ENCODE measurements at regions not wholly inside any gene's neighbourhood (a gene's known extent, or its start where the extent isn't known, plus 50 kb on each side); places are given as distances from the start of the nearest gene placed in this dataset.

DNA sequence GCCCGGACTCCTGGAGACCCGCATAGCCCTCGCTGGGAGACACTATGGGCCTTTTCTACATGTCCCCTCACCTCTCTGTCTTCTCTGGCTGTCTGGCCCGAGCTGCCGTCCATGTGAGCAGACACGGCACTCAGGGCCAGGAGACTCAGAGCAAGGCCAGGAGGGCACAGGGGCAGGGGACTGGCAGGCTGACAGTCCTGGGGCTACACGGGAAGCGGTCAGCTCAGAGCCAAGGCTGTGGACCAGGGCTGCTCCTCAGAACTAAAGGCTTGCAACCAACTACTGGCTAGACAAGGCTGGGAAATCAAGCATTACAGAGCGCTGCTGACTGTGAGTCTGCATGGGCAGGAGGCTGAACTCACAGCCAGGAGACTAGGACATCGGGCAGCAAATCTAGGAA is 56.1 kb upstream of the CDON start:
- Histone ChIP-seq H3K27ac (no peak overlapping the region), H3K9me3 (no peaks in the 10 kb centered on the region), H3K4me1 (peaks cover 22 to 24% of the 10 kb centered on the region in 2 donors), H3K27me3 (no peaks in the 10 kb centered on the region), H3K4me3 (no peak overlapping the region), H3K36me3 (no peaks in the 10 kb centered on the region)
- DNase-seq (no peak), ATAC-seq (no peak)
- intact Hi-C loops (cut with DNase I), result no loop called here
- TF ChIP-seq, protein P1, sequence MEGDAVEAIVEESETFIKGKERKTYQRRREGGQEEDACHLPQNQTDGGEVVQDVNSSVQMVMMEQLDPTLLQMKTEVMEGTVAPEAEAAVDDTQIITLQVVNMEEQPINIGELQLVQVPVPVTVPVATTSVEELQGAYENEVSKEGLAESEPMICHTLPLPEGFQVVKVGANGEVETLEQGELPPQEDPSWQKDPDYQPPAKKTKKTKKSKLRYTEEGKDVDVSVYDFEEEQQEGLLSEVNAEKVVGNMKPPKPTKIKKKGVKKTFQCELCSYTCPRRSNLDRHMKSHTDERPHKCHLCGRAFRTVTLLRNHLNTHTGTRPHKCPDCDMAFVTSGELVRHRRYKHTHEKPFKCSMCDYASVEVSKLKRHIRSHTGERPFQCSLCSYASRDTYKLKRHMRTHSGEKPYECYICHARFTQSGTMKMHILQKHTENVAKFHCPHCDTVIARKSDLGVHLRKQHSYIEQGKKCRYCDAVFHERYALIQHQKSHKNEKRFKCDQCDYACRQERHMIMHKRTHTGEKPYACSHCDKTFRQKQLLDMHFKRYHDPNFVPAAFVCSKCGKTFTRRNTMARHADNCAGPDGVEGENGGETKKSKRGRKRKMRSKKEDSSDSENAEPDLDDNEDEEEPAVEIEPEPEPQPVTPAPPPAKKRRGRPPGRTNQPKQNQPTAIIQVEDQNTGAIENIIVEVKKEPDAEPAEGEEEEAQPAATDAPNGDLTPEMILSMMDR (IDR thresholded peaks at IDR 0.05), result no peak

DNA sequence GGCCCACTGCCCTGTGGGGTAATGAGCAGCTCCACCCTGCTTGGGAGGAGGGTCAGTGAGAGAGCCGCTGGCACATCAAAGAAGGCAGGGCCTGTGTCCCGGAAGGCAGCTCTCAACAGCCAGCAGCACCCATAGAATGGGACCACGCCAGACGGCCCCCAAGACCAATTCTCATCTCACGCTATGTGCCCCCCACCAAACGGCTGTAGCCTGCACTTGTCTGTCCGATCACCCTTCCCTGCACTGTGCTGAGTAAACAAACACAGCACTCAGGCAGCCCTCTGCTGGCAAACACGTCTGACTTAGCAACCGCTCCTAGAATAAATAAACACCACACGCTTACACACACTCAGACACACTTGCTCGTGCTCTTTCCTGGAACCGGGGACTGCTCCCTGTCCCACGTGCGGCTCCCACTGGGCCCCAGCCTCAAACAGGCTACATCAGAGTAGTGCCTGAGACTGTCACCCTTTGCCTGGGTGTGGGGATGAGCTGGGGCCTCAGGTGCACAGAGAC is 53.2 kb upstream of the CDON start:
- peak; percentile 80 to 95 (median 84) for DNase-seq
- no peaks in the 10 kb centered on the region for H3K9me3 ChIP-seq
- peak overlapping the region; percentile 64 to 65 for H3K27ac ChIP-seq
- intact Hi-C loops (cut with DNase I), result no loop called here
- peaks cover 22 to 30% of the 10 kb centered on the region in 2 donors for H3K4me1 ChIP-seq
- H3K4me3 ChIP-seq, result no peak overlapping the region
- H3K36me3 ChIP-seq, result no peaks in the 10 kb centered on the region
- no peaks in the 10 kb centered on the region for H3K27me3 ChIP-seq
- ATAC-seq, result peak; percentile 84
- TF ChIP-seq, protein P1 (IDR thresholded peaks at IDR 0.05), result no peak

GRCh38 chr11:126115127-126115495 is 52.4 kb upstream of the CDON start:
- intact Hi-C loops (cut with DNase I), result no loop called here
- Histone ChIP-seq H3K4me1 (peaks cover 22 to 30% of the 10 kb centered on the region in 2 donors), H3K4me3 (no peak overlapping the region), H3K36me3 (no peaks in the 10 kb centered on the region), H3K9me3 (no peaks in the 10 kb centered on the region), H3K27ac (peak overlapping the region; percentile 59 to 64), H3K27me3 (no peaks in the 10 kb centered on the region)
- ATAC-seq, result peak; percentile 48
- TF ChIP-seq, protein P1 (IDR thresholded peaks at IDR 0.05), result no peak
- DNase-seq, result peak in 3 of 4 donors; percentile 60 to 81 (median 69)

DNA sequence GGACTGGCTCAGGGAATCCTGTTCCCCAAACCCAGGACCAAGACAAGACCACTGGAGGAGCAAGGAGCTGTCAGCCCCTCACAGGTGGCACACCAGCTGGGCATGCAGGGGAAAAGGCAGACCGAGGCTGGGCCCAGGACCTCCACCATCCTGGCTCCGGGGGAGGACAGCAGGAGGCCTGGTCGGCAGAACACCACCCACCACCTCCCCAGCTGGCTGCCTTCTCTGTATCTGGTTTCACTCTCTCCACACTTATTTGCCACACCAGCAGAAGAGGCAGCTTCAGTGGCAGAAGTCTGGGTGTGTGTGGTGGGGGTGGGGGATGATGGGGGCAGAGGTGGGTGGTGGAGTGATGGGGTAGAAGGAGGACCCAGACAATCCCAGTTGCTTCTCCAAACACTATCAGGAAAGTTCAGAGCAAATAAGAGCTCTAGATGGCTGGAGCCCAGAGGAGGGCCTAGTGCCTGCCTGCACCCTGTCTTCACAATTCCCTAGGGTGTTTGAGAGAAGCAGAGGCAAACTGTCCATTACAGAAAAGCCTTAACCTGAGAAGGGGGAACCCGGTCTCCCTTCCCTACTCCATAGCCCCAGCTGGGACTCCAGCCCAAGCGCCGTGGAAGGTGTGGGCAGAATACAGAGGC is 51.9 kb upstream of the CDON start:
- Histone ChIP-seq H3K9me3 (no peaks in the 10 kb centered on the region), H3K27ac (peak overlapping the region; percentile 64 to 80), H3K4me1 (peaks cover 22 to 30% of the 10 kb centered on the region in 2 donors), H3K4me3 (no peak overlapping the region), H3K36me3 (no peaks in the 10 kb centered on the region), H3K27me3 (no peaks in the 10 kb centered on the region)
- TF ChIP-seq, protein P1 (IDR thresholded peaks at IDR 0.05), result no peak
- ATAC-seq (no peak), DNase-seq (no peak)
- intact Hi-C loops (cut with DNase I), result no loop called here

DNA sequence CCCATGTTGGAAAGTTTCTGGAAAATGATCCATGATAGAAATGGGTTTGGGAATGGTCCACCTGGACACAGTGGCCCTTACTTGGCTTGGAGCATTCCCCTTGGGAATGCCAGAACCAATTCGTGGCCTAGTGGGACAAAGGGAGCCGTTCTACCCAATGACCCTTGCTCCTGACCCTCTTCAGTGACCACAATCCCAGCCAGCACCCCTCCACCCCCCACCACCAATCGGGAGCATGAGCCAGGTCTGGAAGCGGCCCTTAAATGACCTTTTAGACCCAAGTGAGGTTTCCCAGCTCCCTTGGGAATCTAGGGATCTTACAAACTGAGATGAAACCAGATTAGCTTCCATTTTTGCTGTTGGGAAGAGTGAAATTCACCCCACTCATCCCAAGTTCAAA is 51.3 kb upstream of the CDON start:
- H3K36me3 ChIP-seq, result no peaks in the 10 kb centered on the region
- H3K27ac ChIP-seq, result peak overlapping the region; percentile 45 to 80
- ATAC-seq (no peak), DNase-seq (no peak)
- intact Hi-C loops (cut with DNase I), result no loop called here
- no peak overlapping the region for H3K4me3 ChIP-seq
- peaks cover 22 to 30% of the 10 kb centered on the region in 2 donors for H3K4me1 ChIP-seq
- H3K9me3 ChIP-seq, result no peaks in the 10 kb centered on the region
- TF ChIP-seq, protein P1 (IDR thresholded peaks at IDR 0.05), result no peak
- no peaks in the 10 kb centered on the region for H3K27me3 ChIP-seq

Measured in left lung (tissue), 4 donors.